Astrocyte (in vitro differentiated cells and primary cell): ENCODE measurements at regions not wholly inside any gene's neighbourhood (a gene's known extent, or its start where the extent isn't known, plus 50 kb on each side); places are given as distances from the start of the nearest gene placed in this dataset.

Experiments used
- DNase-seq: peaks from one replicate; pipeline ENCODE4 v3.0.0-alpha.2; 2010; ENCODE audit warnings: low read depth
- FAIRE-seq: peaks from 2 replicates; lab custom pipeline; 2011; peaks lifted over from hg19 to GRCh38; lab: Jason Lieb, UNC
- H2AFZ ChIP-seq: 2 replicates; pipeline ENCODE4 v1.6.0; 2012; ENCODE audit warnings: low read depth, low read length, inconsistent platforms
- H3K27ac ChIP-seq: 2 replicates; pipeline ENCODE4 v1.5.1; 2011; ENCODE audit warnings: low read depth, low read length, inconsistent platforms
- H3K27me3 ChIP-seq: 2 replicates; pipeline ENCODE4 v1.6.0; 2011; ENCODE audit warnings: low read length, inconsistent platforms; ENCODE audit not compliant: insufficient read depth
- H3K36me3 ChIP-seq: 2 replicates; pipeline ENCODE4 v1.5.1; 2011; ENCODE audit warnings: low read length, inconsistent platforms; ENCODE audit not compliant: insufficient read depth
- H3K4me1 ChIP-seq: 2 replicates; pipeline ENCODE4 v1.5.1; 2011; ENCODE audit warnings: low read length, inconsistent platforms; ENCODE audit not compliant: insufficient read depth
- H3K4me2 ChIP-seq: 2 replicates; pipeline ENCODE4 v1.6.0; 2012; ENCODE audit warnings: low read length, inconsistent platforms
- H3K4me3 ChIP-seq: 2 replicates; pipeline ENCODE4 v1.5.1; 2011; ENCODE audit warnings: low read depth, mild to moderate bottlenecking, low read length, inconsistent platforms; ENCODE audit not compliant: insufficient read depth
- H3K79me2 ChIP-seq: 2 replicates; pipeline ENCODE4 v1.6.0; 2012; ENCODE audit warnings: mild to moderate bottlenecking, low read length, inconsistent platforms; ENCODE audit not compliant: insufficient read depth
- H3K9ac ChIP-seq: 2 replicates; pipeline ENCODE4 v1.6.0; 2012; ENCODE audit warnings: mild to moderate bottlenecking, low read length, inconsistent platforms
- H3K9me3 ChIP-seq: 2 replicates; pipeline ENCODE4 v1.5.1; 2012; ENCODE audit warnings: low read depth, mild to moderate bottlenecking, low read length, inconsistent platforms; ENCODE audit not compliant: insufficient read depth
- H4K20me1 ChIP-seq: 2 replicates; pipeline ENCODE4 v1.6.0; 2012; ENCODE audit warnings: low read length, inconsistent platforms; ENCODE audit not compliant: insufficient read depth
- H3K27ac Mint-ChIP-seq: one replicate; pipeline ENCODE4 v1.8.0; 2021; ENCODE audit warnings: mild to moderate bottlenecking, mixed read lengths; ENCODE audit not compliant: unreplicated experiment
- H3K27me3 Mint-ChIP-seq: one replicate; pipeline ENCODE4 v1.8.0; 2021; ENCODE audit warnings: low read depth, mixed read lengths; ENCODE audit not compliant: unreplicated experiment
- H3K36me3 Mint-ChIP-seq: one replicate; pipeline ENCODE4 v1.8.0; 2021; ENCODE audit warnings: low read depth, mixed read lengths; ENCODE audit not compliant: unreplicated experiment
- H3K4me1 Mint-ChIP-seq: one replicate; pipeline ENCODE4 v1.8.0; 2021; ENCODE audit warnings: low read depth, mixed read lengths; ENCODE audit not compliant: unreplicated experiment
- H3K4me3 Mint-ChIP-seq: one replicate; pipeline ENCODE4 v1.8.0; 2021; ENCODE audit warnings: mild to moderate bottlenecking, moderate library complexity, mixed read lengths; ENCODE audit not compliant: unreplicated experiment
- H3K9me3 Mint-ChIP-seq: one replicate; pipeline ENCODE4 v1.8.0; 2021; ENCODE audit warnings: mild to moderate bottlenecking, mixed read lengths; ENCODE audit not compliant: unreplicated experiment
- EZH2 ChIP-seq: IDR thresholded peaks from 2 replicates; pipeline ENCODE4 v1.6.1; 2012; ENCODE audit warnings: mild to moderate bottlenecking, low read length, inconsistent platforms; ENCODE audit not compliant: insufficient read depth
- TF ChIP-seq, protein P1 (sequence below): IDR thresholded peaks from 2 replicates; pipeline ENCODE4 v1.5.1; 2011; ENCODE audit warnings: low read depth, mild to moderate bottlenecking, inconsistent platforms, low read length, moderate library complexity; ENCODE audit not compliant: insufficient read depth

DNA sequence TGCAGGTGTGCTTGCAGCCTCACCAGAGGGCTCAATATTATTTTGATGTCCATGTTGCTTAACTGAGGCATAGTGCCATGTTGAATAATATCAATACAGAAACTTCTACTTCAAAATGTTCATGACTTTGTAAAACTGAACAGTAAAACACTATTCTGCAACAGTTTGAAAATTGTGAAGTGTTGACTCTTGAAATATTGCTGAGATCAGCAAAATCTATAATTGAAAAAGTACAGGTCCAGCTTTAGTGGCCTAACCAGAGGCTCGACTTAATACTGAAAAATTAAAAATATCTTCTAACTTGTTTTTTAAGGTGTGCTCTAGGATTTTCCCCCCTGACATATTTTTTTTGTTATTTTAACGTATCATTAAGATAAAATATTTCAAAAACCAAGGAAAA is 1460.7 kb downstream of the EFNB2 start:
- H3K4me1 Mint-ChIP-seq: no peaks in the 10 kb centered on the region
- DNase-seq (no peak), FAIRE-seq (no peak)
- H3K79me2 ChIP-seq: no peaks in the 10 kb centered on the region
- H3K36me3 Mint-ChIP-seq: no peaks in the 10 kb centered on the region
- no peaks in the 10 kb centered on the region for H3K27me3 ChIP-seq
- no peak overlapping the region for H3K4me2 ChIP-seq
- no peak overlapping the region for H3K27ac Mint-ChIP-seq
- H3K4me3 ChIP-seq: no peak overlapping the region
- H3K9me3 Mint-ChIP-seq: no peaks in the 10 kb centered on the region
- no peak for TF ChIP-seq EZH2
- TF ChIP-seq, protein P1, sequence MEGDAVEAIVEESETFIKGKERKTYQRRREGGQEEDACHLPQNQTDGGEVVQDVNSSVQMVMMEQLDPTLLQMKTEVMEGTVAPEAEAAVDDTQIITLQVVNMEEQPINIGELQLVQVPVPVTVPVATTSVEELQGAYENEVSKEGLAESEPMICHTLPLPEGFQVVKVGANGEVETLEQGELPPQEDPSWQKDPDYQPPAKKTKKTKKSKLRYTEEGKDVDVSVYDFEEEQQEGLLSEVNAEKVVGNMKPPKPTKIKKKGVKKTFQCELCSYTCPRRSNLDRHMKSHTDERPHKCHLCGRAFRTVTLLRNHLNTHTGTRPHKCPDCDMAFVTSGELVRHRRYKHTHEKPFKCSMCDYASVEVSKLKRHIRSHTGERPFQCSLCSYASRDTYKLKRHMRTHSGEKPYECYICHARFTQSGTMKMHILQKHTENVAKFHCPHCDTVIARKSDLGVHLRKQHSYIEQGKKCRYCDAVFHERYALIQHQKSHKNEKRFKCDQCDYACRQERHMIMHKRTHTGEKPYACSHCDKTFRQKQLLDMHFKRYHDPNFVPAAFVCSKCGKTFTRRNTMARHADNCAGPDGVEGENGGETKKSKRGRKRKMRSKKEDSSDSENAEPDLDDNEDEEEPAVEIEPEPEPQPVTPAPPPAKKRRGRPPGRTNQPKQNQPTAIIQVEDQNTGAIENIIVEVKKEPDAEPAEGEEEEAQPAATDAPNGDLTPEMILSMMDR: no peak
- no peak overlapping the region for H3K4me3 Mint-ChIP-seq
- no peaks in the 10 kb centered on the region for H3K4me1 ChIP-seq
- H3K27ac ChIP-seq: no peak overlapping the region
- H3K27me3 Mint-ChIP-seq: no peaks in the 10 kb centered on the region
- no peaks in the 10 kb centered on the region for H3K9me3 ChIP-seq
- H3K9ac ChIP-seq: no peak overlapping the region
- H2AFZ ChIP-seq: no peak overlapping the region
- H4K20me1 ChIP-seq: no peaks in the 10 kb centered on the region
- H3K36me3 ChIP-seq: no peaks in the 10 kb centered on the region

DNA sequence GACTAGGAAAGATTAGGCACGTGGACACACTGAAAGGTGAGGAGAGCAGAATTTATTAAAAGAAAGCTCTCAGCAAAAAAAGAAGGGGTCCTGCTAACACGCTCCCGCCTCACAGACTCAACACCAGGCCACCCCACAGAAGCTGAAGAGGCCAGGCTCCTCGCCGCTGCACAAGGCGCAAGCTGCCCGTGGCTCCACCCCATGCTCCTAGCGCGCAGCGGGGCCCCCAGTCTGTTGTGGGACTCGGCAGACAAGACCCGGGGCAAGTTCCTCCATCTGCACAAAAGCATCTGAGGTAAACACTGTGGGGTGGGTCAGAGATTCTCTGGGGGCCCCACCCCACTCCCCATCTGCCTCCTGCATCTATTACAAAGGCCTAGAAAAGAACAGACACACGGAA is 1462.4 kb downstream of the EFNB2 start:
- Mint-ChIP-seq H3K27me3 (no peaks in the 10 kb centered on the region), H3K4me3 (no peak overlapping the region), H3K36me3 (no peaks in the 10 kb centered on the region), H3K9me3 (no peaks in the 10 kb centered on the region), H3K27ac (no peak overlapping the region), H3K4me1 (no peaks in the 10 kb centered on the region)
- no peaks in the 10 kb centered on the region for H4K20me1 ChIP-seq
- H3K4me1 ChIP-seq: no peaks in the 10 kb centered on the region
- TF ChIP-seq EZH2: no peak
- TF ChIP-seq, protein P1: no peak
- no peak overlapping the region for H3K27ac ChIP-seq
- no peaks in the 10 kb centered on the region for H3K79me2 ChIP-seq
- no peak overlapping the region for H3K9ac ChIP-seq
- no peak overlapping the region for H2AFZ ChIP-seq
- H3K4me3 ChIP-seq: no peak overlapping the region
- no peaks in the 10 kb centered on the region for H3K9me3 ChIP-seq
- FAIRE-seq (no peak), DNase-seq (no peak)
- H3K36me3 ChIP-seq: no peaks in the 10 kb centered on the region
- H3K4me2 ChIP-seq: no peak overlapping the region
- no peaks in the 10 kb centered on the region for H3K27me3 ChIP-seq

DNA sequence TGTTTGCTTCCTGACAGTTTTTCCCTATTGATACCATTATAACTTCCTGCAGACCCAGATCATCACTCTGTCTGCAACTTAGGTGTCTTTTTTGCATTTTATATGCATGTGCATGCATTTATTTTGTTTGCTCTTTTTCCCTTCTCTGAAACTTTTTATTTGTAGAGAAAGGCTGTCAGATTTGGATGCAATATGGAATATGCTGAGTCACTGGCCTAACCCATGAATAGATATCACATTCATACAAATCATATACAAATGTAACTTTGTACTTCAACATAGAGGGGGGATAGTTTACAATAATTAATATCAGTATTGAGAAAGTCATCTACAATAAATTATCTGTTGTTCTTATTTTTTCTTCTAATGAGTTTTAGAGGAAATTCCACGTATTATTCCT is 1465.0 kb downstream of the EFNB2 start:
- Histone ChIP-seq H3K27me3 (no peaks in the 10 kb centered on the region), H3K4me1 (no peaks in the 10 kb centered on the region), H4K20me1 (no peaks in the 10 kb centered on the region), H2AFZ (no peak overlapping the region), H3K4me2 (no peak overlapping the region), H3K9me3 (no peaks in the 10 kb centered on the region), H3K4me3 (no peak overlapping the region), H3K79me2 (no peaks in the 10 kb centered on the region), H3K36me3 (no peaks in the 10 kb centered on the region), H3K9ac (no peak overlapping the region), H3K27ac (no peak overlapping the region)
- no peak for FAIRE-seq
- Mint-ChIP-seq H3K27me3 (no peaks in the 10 kb centered on the region), H3K36me3 (no peaks in the 10 kb centered on the region), H3K4me3 (no peak overlapping the region), H3K27ac (no peak overlapping the region), H3K4me1 (no peaks in the 10 kb centered on the region), H3K9me3 (no peaks in the 10 kb centered on the region)
- TF ChIP-seq EZH2: no peak
- TF ChIP-seq, protein P1: no peak
- no peak for DNase-seq
